Heart left ventricle (tissue), 16 donors: ENCODE measurements at regions not wholly inside any gene's neighbourhood (a gene's known extent, or its start where the extent isn't known, plus 50 kb on each side); places are given as distances from the start of the nearest gene placed in this dataset.

ENCODE experiments used
- ATAC-seq, 4 donors: fragments of 200-7000 bp; cut with Tn5 transposase; one replicate each; pipeline ENCODE4 v1.9.1; 2020 to 2022; ENCODE audit warnings: moderate library complexity in 4 of 4, mild to moderate bottlenecking in 3 of 4, moderate number of reproducible peaks in 1 of 4
- DNase-seq, 5 donors: peaks; one replicate each; pipeline ENCODE4 v3.0.0-alpha.2; 2020
- H3K27ac ChIP-seq, 12 donors: fragments of 200-600 bp; sonication (generic) in 4 of 12; one replicate each; pipeline versions ENCODE4 v1.5.0 to v1.8.0; 2016 to 2022; ENCODE audit warnings: mild to moderate bottlenecking in 2 of 12
- H3K27me3 ChIP-seq, 9 donors: fragments of 200-600 bp; sonication (generic) in 2 of 9; one replicate each; pipeline versions ENCODE4 v1.5.1 to v1.8.0; 2016 to 2022; ENCODE audit warnings: mild to moderate bottlenecking in 3 of 9
- H3K36me3 ChIP-seq, 9 donors: fragments of 200-600 bp; sonication (generic) in 2 of 9; one replicate each; pipeline versions ENCODE4 v1.5.0 to v1.8.0; 2018 to 2022; ENCODE audit warnings: mild to moderate bottlenecking in 2 of 9
- H3K4me1 ChIP-seq, 12 donors: fragments of 200-600 bp; sonication (generic) in 4 of 12; one replicate each; pipeline versions ENCODE4 v1.5.0 to v1.8.0; 2016 to 2022; ENCODE audit warnings: mild to moderate bottlenecking in 3 of 12
- H3K4me3 ChIP-seq, 12 donors: fragments of 200-600 bp; sonication (generic) in 4 of 12; one replicate each; pipeline versions ENCODE4 v1.5.0 to v1.8.0; 2017 to 2022; ENCODE audit warnings: mild to moderate bottlenecking in 9 of 12, moderate library complexity in 4 of 12
- H3K9me3 ChIP-seq, 12 donors: fragments of 200-600 bp; sonication (generic) in 4 of 12; one replicate each; pipeline versions ENCODE4 v1.5.0 to v1.8.0; 2016 to 2022; ENCODE audit warnings: mild to moderate bottlenecking in 1 of 12
- POLR2A ChIP-seq, 2 donors: fragments of 450-650 bp; IDR thresholded peaks; one replicate each; pipeline ENCODE4 v1.6.1; 2017; ENCODE audit warnings: antibody characterized with exemption in 2 of 2, mild to moderate bottlenecking in 2 of 2, moderate library complexity in 2 of 2
- WGBS, 4 donors: extraction: QIAGEN DNeasy Blood & Tissue Kit in 2 of 4; methylation state at CpG; one replicate each; pipeline versions ENCODE4 v1.1.5 to v1.1.7; 2013 to 2018; 5-methylcytosine and 5-hydroxymethylcytosine counted together
- intact Hi-C, 10 donors: fragments of 100-400 bp; cut with DNase I; formaldehyde crosslinking; loops; one replicate each; pipeline versions ENCODE4 v1.11.1 to v1.14.2; 2022
- TF ChIP-seq, protein P1 (sequence below), 12 donors: fragments of 200-600 bp; sonication (generic) in 4 of 12; IDR thresholded peaks; one replicate each; pipeline versions ENCODE4 v1.5.0 to v1.8.0; 2018 to 2022; ENCODE audit warnings: antibody characterized with exemption in 12 of 12, mild to moderate bottlenecking in 5 of 12
- donor health status: ischemic (EF 13 %, LVEDD 7.1; RV severe dilation, severe dysfunction).
- donor health status: healthy with polysubstance abuse.
- donor health status: DM: no; HTN: yes; CAD: no.
- donor health status: DM: no; HTN: no; CAD: no.
- donor health status: ischemic (EF 25% LVEDD 6.9; RV normal size, moderate dysfunction).
- donor health status: ischemic (EF 25% LVEDD 5.7; RV mildly dilated, moderate dysfunction).
- donor health status: healthy.
- donor health status: DM: yes; HTN: yes; CAD: no.
- donor health status: ischemic (EF 35%, LVEDD 5.7; RV mildly dilated, moderate dysfunction).
- donor health status: nonischemic (EF 11% LVEDD 7.7; RV severe dilation, severe dysfunction).
- donor health status: DM: yes; HTN: yes; CAD: no.
- donor health status: PGD.
- donor health status: ischemic (EF 29% LVEDD 5.4; RV normal size, mild dysfunction).
- donor health status: nonischemic (EF 23%, LVEDD 6.1; RV moderate dilation, normal function).

DNA sequence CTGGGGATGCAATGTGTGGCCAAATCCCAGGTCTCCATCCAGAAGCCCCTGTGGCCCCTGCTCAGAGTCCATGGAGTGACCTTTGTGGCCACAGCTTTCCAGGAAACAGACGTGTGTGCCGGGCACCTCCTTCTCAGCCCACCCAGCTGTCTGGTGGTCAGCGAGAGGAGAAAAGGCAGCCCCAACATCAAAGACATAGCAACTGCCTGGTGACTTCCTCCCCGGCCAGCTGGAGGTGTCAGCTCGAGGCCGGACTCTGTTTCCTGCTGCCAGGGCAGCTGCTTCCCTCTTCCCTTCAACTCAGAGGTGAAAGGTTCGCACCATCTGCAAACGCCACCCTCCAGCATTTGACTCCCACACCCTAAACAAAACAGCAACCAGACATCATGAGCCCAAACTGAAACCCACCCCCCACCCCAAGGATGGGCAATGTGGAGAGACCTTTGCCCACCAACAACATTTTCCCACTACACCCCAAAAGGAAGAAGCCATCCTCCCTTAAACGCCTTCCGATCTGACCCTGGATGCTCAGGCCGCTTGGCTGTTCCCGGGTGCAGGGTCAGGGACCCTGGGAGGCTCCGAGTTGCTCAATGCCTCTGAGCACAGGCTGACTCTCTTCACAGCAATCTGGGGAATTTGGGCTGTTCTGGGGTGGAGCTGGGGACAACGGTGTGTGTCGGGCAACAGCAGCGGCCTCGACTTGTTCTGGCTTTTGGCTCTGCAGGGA lies 162.3 kb downstream of the PSMG1 start:
- Histone ChIP-seq H3K4me3 (no peak overlapping the region), H3K27me3 (no peaks in the 10 kb centered on the region), H3K36me3 (no peaks in the 10 kb centered on the region), H3K9me3 (peaks cover 0 to 8% (median 1%) of the 10 kb centered on the region in 12 donors), H3K27ac (no peak overlapping the region), H3K4me1 (peaks cover 0 to 60% (median 31%) of the 10 kb centered on the region in 12 donors)
- DNase-seq (peak in 1 of 5 donors; percentile 76), ATAC-seq (no peak)
- WGBS, 4 donors = 67 to 76% (median 72%) methylated on average over 14 to 17 of the region's 17 CpGs
- intact Hi-C loops = loop anchor here in 2 of 10 donors (10.0 kb wide), 2 partner anchors 104 to 216 kb away; partner anchors contain the start of gene ETS2 (in 1 of the 2)
- TF ChIP-seq, protein P1, sequence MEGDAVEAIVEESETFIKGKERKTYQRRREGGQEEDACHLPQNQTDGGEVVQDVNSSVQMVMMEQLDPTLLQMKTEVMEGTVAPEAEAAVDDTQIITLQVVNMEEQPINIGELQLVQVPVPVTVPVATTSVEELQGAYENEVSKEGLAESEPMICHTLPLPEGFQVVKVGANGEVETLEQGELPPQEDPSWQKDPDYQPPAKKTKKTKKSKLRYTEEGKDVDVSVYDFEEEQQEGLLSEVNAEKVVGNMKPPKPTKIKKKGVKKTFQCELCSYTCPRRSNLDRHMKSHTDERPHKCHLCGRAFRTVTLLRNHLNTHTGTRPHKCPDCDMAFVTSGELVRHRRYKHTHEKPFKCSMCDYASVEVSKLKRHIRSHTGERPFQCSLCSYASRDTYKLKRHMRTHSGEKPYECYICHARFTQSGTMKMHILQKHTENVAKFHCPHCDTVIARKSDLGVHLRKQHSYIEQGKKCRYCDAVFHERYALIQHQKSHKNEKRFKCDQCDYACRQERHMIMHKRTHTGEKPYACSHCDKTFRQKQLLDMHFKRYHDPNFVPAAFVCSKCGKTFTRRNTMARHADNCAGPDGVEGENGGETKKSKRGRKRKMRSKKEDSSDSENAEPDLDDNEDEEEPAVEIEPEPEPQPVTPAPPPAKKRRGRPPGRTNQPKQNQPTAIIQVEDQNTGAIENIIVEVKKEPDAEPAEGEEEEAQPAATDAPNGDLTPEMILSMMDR (IDR thresholded peaks at IDR 0.05) = no peak
- TF ChIP-seq POLR2A (IDR thresholded peaks at IDR 0.05) = no peak

DNA sequence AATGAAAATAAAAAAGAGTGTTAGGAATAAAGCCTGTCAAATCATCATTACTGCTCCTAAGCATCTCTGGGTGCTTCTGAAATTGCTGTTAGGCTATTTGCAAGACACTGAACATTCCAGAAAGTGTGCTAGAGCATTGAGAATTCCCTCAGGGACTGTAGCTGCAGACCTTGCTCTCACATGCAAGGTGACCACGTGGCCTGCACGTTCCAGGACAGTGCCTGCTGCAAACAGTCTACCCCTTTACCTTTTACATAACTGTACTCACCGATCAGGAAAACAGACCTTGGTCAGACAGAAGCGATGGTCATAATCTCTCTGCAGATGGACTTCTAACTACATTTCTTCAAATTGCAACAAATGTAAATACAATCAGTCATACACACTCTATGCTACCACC lies 164.5 kb downstream of the PSMG1 start:
- 47 to 86% (median 60%) methylated on average over 4 of the region's 4 CpGs for WGBS, 4 donors
- no peak overlapping the region for H3K4me3 ChIP-seq
- intact Hi-C loops = loop anchor here in 1 of 10 donors (10.0 kb wide), 1 partner anchor 214 kb away; the partner anchor contains the start of gene ETS2
- ATAC-seq (no peak), DNase-seq (no peak)
- H3K36me3 ChIP-seq = no peaks in the 10 kb centered on the region
- H3K27ac ChIP-seq = no peak overlapping the region
- no peaks in the 10 kb centered on the region for H3K27me3 ChIP-seq
- no peak for TF ChIP-seq POLR2A (IDR thresholded peaks at IDR 0.05)
- TF ChIP-seq, protein P1 (IDR thresholded peaks at IDR 0.05) = no peak
- peaks cover 0 to 76% (median 30%) of the 10 kb centered on the region in 12 donors for H3K4me1 ChIP-seq
- H3K9me3 ChIP-seq = no peaks in the 10 kb centered on the region

DNA sequence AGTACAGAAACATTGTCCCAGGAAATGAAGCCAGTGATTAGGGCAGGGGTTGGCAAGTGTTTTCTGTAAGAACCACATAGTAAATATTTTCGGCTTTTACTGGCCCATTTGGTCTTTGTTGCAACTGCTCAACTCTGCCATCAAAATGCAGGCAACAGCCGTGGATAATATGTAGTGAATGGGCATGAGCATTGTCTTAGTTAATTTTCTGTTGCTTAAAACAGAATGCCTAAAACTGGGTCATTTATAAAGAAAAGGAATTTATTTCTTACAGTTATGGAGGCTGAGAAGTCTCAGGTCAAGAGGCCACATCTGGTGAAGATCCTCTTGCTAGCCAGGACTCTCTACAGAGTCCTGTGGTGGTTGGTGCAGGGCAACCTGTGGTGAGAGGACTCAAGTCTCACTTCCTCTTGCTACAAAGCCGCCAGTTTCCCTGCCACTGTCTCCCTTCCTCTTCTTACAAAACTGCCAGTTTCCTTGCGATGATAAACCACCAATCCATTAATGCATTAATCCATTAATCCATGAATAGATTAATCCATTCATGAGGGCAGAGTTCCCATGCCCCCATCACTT lies 166.4 kb downstream of the PSMG1 start:
- peak in 3 of 4 donors; percentile 44 to 51 (median 46) for ATAC-seq
- Histone ChIP-seq H3K4me3 (no peak overlapping the region), H3K27me3 (no peaks in the 10 kb centered on the region), H3K4me1 (peaks cover 0 to 64% (median 13%) of the 10 kb centered on the region in 12 donors), H3K9me3 (no peaks in the 10 kb centered on the region), H3K36me3 (no peaks in the 10 kb centered on the region), H3K27ac (peak overlapping the region in 1 of 12 donors; percentile 28)
- no peak for TF ChIP-seq POLR2A (IDR thresholded peaks at IDR 0.05)
- TF ChIP-seq, protein P1 (IDR thresholded peaks at IDR 0.05) = no peak
- DNase-seq = no peak
- intact Hi-C loops = loop anchor here in 1 of 10 donors (10.0 kb wide), 1 partner anchor 212 kb away; the partner anchor contains the start of gene ETS2
- WGBS, 4 donors = 90 to 94% (median 93%) methylated on average over 4 of the region's 4 CpGs

DNA sequence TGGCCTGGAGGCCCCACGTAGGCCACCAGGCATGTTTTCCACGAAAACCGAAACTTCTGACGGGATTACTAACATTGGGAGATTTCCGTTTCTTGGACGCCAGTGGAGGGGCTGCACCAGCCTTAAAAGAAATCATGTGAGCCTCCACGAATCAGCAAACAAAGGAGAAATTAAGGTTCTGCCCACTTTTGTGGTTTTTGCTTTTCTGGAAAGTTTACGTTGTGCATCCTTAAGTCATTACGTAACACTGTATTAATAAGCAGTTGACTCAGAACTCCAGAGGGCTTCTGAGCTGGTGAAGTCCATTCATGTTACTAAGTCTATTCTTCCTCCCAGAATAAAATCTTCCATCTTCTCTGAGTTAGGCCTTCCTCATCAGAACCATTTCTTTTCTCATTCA lies 168.5 kb downstream of the PSMG1 start:
- H3K4me1 ChIP-seq = peaks cover 0 to 60% (median 2%) of the 10 kb centered on the region in 12 donors
- WGBS, 4 donors = 82 to 92% (median 91%) methylated on average over 9 of the region's 9 CpGs
- H3K36me3 ChIP-seq = no peaks in the 10 kb centered on the region
- ATAC-seq (peak in 3 of 4 donors; percentile 24 to 40 (median 26)), DNase-seq (no peak)
- no peaks in the 10 kb centered on the region for H3K27me3 ChIP-seq
- no peak overlapping the region for H3K4me3 ChIP-seq
- TF ChIP-seq, protein P1 (IDR thresholded peaks at IDR 0.05) = no peak
- TF ChIP-seq POLR2A (IDR thresholded peaks at IDR 0.05) = no peak
- peak overlapping the region in 1 of 12 donors; percentile 69 for H3K27ac ChIP-seq
- intact Hi-C loops = loop anchor here in 1 of 10 donors (10.0 kb wide), 1 partner anchor 210 kb away; the partner anchor contains the start of gene ETS2
- H3K9me3 ChIP-seq = no peaks in the 10 kb centered on the region
